Neural cell (in vitro differentiated cells): ENCODE measurements at regions not wholly inside any gene's neighbourhood (a gene's known extent, or its start where the extent isn't known, plus 50 kb on each side); places are given as distances from the start of the nearest gene placed in this dataset.

Experiments
- H2AFZ ChIP-seq: fragments of 200-600, 300-800 bp; sonication (generic), shearing (Covaris generic); 2 replicates; pipeline ENCODE4 v1.6.0; 2014; ENCODE audit warnings: low read depth, mild to moderate bottlenecking, antibody characterized with exemption, low read length, moderate library complexity
- H3F3A ChIP-seq: fragments of 200-600 bp; shearing (Covaris generic); 2 replicates; pipeline ENCODE4 v1.6.1; 2016; ENCODE audit warnings: mild to moderate bottlenecking, moderate library complexity, mixed read lengths, antibody characterized with exemption, low read length; ENCODE audit not compliant: insufficient read depth, poor library complexity, severe bottlenecking
- H3K27ac ChIP-seq: fragments of 200-600, 300-800 bp; sonication (generic), shearing (Covaris generic); 2 replicates; pipeline ENCODE4 v1.5.1; 2014; ENCODE audit warnings: mild to moderate bottlenecking, low read length, moderate library complexity
- H3K27me3 ChIP-seq: fragments of 300-800, 200-600 bp; sonication (generic), shearing (Covaris generic); 2 replicates; pipeline ENCODE4 v1.6.0; 2014; ENCODE audit warnings: mild to moderate bottlenecking, low read depth, low read length, moderate library complexity; ENCODE audit not compliant: insufficient read depth
- H3K36me3 ChIP-seq: fragments of 300-800, 200-600 bp; sonication (generic), shearing (Covaris generic); 2 replicates; pipeline ENCODE4 v1.5.1; 2014; ENCODE audit warnings: mild to moderate bottlenecking, antibody characterized with exemption, low read length, moderate library complexity; ENCODE audit not compliant: insufficient read depth
- H3K4me2 ChIP-seq: fragments of 300-800, 200-600 bp; sonication (generic), shearing (Covaris generic); 2 replicates; pipeline ENCODE4 v1.6.0; 2014; ENCODE audit warnings: mild to moderate bottlenecking, low read length
- H3K4me3 ChIP-seq: fragments of 300-800, 200-600 bp; sonication (generic), shearing (Covaris generic); 2 replicates; pipeline ENCODE4 v1.5.1; 2014; ENCODE audit warnings: mild to moderate bottlenecking, low read length, moderate library complexity
- H3K79me2 ChIP-seq: fragments of 200-600 bp; shearing (Covaris generic); replicated peaks from 2 replicates; pipeline ENCODE4 v1.6.0; 2014; ENCODE audit warnings: mild to moderate bottlenecking, low read length, moderate library complexity; ENCODE audit not compliant: insufficient read depth
- H3K9ac ChIP-seq: fragments of 300-800, 200-600 bp; sonication (generic), shearing (Covaris generic); 2 replicates; pipeline ENCODE4 v1.6.1; 2016; ENCODE audit warnings: mild to moderate bottlenecking, low read length, mixed read lengths
- H3K9me2 ChIP-seq: fragments of 200-600 bp; shearing (Covaris generic); 2 replicates; pipeline ENCODE4 v1.6.1; 2016; ENCODE audit warnings: mild to moderate bottlenecking, low read length, mixed read lengths; ENCODE audit not compliant: insufficient read depth
- H3K9me3 ChIP-seq: fragments of 200-600, 300-800 bp; sonication (generic), shearing (Covaris generic); 2 replicates; pipeline ENCODE4 v1.6.1; 2016; ENCODE audit warnings: mild to moderate bottlenecking, mixed run types, low read length, moderate library complexity, mixed read lengths
- H4K20me1 ChIP-seq: fragments of 200-600 bp; shearing (Covaris generic); 2 replicates; pipeline ENCODE4 v1.6.1; 2016; ENCODE audit warnings: mild to moderate bottlenecking, mixed run types; ENCODE audit not compliant: insufficient read depth
- EP300 ChIP-seq: fragments of 450-650 bp; conservative IDR thresholded peaks from 2 replicates; pipeline ENCODE4 v1.6.1; 2014; ENCODE audit warnings: antibody characterized with exemption, mild to moderate bottlenecking, moderate library complexity; ENCODE audit not compliant: poor library complexity, severe bottlenecking
- EZH2 ChIP-seq: fragments of 200-600, 300-800 bp; shearing (Covaris generic), sonication (generic); IDR thresholded peaks from 2 replicates; pipeline ENCODE4 v1.6.1; 2014; ENCODE audit warnings: antibody characterized with exemption, low read length, borderline replicate concordance, mild to moderate bottlenecking; ENCODE audit not compliant: insufficient read depth, poor library complexity, severe bottlenecking
- MXI1 ChIP-seq: fragments of 450-650 bp; conservative IDR thresholded peaks from 2 replicates; pipeline ENCODE4 v1.6.1; 2014; ENCODE audit warnings: antibody characterized with exemption, mild to moderate bottlenecking; ENCODE audit not compliant: poor library complexity, severe bottlenecking
- POLR2AphosphoS5 ChIP-seq: IDR thresholded peaks from 2 replicates; pipeline ENCODE4 v1.6.1; 2012
- RAD21 ChIP-seq: fragments of 450-650 bp; conservative IDR thresholded peaks from 2 replicates; pipeline ENCODE4 v1.6.1; 2014; ENCODE audit warnings: antibody characterized with exemption, mild to moderate bottlenecking, moderate library complexity
- SMC3 ChIP-seq: fragments of 450-650 bp; conservative IDR thresholded peaks from 2 replicates; pipeline ENCODE4 v1.6.1; 2014; ENCODE audit warnings: antibody characterized with exemption, mild to moderate bottlenecking, moderate library complexity; ENCODE audit not compliant: poor library complexity
- TAF1 ChIP-seq: IDR thresholded peaks from 2 replicates; pipeline ENCODE4 v1.6.1; 2012; ENCODE audit warnings: low read depth
- small RNA-seq, 3 experiments: library from RNA; depleted of rRNA; stranded (forward); fragments of <200 nt; gene quantifications; one replicate each; pipeline ENCODE3, GENCODE V24; 2012
- TF ChIP-seq, protein P1 (sequence below): fragments of 450-650 bp; IDR thresholded peaks from 2 replicates; pipeline ENCODE4 v1.5.1; 2014; ENCODE audit warnings: antibody characterized with exemption, mild to moderate bottlenecking, moderate library complexity; ENCODE audit not compliant: poor library complexity, severe bottlenecking
- TF ChIP-seq, protein P2 (sequence below): IDR thresholded peaks from 2 replicates; pipeline ENCODE4 v1.6.1; 2012; ENCODE audit warnings: borderline replicate concordance

DNA sequence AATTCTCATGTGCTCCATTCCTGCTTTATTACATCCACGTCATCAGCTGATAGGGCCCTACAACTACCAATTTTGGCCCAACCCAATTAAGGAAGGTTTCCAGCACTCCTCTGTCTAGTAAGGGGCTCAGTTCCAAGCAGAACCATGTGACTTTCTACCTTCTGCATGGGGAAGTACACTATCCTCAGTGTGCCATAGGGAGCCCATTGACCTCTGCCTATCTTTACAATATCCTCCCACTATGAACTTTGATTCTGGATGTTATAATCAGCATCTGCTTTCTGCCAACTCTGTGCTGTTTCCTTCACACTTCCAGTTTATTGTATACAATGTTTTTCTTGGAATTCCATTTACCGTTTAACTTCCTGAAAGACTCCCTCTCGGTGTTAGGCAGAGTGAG lies 53.9 kb upstream of the GCFC2 start:
- Histone ChIP-seq H3K27ac (no peak overlapping the region), H3K9me3 (no peaks in the 10 kb centered on the region), H3K36me3 (no peaks in the 10 kb centered on the region), H3K9me2 (no peaks in the 10 kb centered on the region), H3F3A (no peaks in the 10 kb centered on the region), H3K9ac (no peak overlapping the region), H4K20me1 (no peaks in the 10 kb centered on the region), H3K27me3 (no peaks in the 10 kb centered on the region), H2AFZ (no peak overlapping the region), H3K79me2 (no peaks in the 10 kb centered on the region), H3K4me3 (no peak overlapping the region), H3K4me2 (no peak overlapping the region)
- no peak for TF ChIP-seq EP300
- no peak for TF ChIP-seq SMC3
- no peak for TF ChIP-seq MXI1
- TF ChIP-seq EZH2 = no peak
- TF ChIP-seq RAD21 = no peak
- TF ChIP-seq, protein P1, sequence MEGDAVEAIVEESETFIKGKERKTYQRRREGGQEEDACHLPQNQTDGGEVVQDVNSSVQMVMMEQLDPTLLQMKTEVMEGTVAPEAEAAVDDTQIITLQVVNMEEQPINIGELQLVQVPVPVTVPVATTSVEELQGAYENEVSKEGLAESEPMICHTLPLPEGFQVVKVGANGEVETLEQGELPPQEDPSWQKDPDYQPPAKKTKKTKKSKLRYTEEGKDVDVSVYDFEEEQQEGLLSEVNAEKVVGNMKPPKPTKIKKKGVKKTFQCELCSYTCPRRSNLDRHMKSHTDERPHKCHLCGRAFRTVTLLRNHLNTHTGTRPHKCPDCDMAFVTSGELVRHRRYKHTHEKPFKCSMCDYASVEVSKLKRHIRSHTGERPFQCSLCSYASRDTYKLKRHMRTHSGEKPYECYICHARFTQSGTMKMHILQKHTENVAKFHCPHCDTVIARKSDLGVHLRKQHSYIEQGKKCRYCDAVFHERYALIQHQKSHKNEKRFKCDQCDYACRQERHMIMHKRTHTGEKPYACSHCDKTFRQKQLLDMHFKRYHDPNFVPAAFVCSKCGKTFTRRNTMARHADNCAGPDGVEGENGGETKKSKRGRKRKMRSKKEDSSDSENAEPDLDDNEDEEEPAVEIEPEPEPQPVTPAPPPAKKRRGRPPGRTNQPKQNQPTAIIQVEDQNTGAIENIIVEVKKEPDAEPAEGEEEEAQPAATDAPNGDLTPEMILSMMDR = no peak
- TF ChIP-seq, protein P2, sequence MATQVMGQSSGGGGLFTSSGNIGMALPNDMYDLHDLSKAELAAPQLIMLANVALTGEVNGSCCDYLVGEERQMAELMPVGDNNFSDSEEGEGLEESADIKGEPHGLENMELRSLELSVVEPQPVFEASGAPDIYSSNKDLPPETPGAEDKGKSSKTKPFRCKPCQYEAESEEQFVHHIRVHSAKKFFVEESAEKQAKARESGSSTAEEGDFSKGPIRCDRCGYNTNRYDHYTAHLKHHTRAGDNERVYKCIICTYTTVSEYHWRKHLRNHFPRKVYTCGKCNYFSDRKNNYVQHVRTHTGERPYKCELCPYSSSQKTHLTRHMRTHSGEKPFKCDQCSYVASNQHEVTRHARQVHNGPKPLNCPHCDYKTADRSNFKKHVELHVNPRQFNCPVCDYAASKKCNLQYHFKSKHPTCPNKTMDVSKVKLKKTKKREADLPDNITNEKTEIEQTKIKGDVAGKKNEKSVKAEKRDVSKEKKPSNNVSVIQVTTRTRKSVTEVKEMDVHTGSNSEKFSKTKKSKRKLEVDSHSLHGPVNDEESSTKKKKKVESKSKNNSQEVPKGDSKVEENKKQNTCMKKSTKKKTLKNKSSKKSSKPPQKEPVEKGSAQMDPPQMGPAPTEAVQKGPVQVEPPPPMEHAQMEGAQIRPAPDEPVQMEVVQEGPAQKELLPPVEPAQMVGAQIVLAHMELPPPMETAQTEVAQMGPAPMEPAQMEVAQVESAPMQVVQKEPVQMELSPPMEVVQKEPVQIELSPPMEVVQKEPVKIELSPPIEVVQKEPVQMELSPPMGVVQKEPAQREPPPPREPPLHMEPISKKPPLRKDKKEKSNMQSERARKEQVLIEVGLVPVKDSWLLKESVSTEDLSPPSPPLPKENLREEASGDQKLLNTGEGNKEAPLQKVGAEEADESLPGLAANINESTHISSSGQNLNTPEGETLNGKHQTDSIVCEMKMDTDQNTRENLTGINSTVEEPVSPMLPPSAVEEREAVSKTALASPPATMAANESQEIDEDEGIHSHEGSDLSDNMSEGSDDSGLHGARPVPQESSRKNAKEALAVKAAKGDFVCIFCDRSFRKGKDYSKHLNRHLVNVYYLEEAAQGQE = no peak
- no peak for TF ChIP-seq POLR2AphosphoS5
- TF ChIP-seq TAF1 = no peak

Small RNA genes in the stretch of these regions (small RNA-seq; reads per million reads assigned to genes)
- gene RN7SKP164 = 0 reads per million in 3 experiments
